HG03039 (cell line): ENCODE measurements at regions not wholly inside any gene's neighbourhood (a gene's known extent, or its start where the extent isn't known, plus 50 kb on each side); places are given as distances from the start of the nearest gene placed in this dataset.

Experiments used
- ATAC-seq: cut with Tn5 transposase; IDR thresholded peaks from one replicate; pipeline ENCODE4 v1.9.1; 2021; ENCODE audit warnings: mild to moderate bottlenecking, moderate library complexity; ENCODE audit not compliant: unreplicated experiment

GRCh38 chr3:102078854-102079808, 229.8 kb downstream of the NFKBIZ start:
- ATAC-seq, result no peak

- no peak for ATAC-seq
These were observed 230.5 kb downstream of the NFKBIZ start for GRCh38 chr3:102079809-102080197.

- no peak for ATAC-seq
These were observed 232.4 kb downstream of the NFKBIZ start for GRCh38 chr3:102081572-102082289.

- ATAC-seq, result no peak
These were observed 234.2 kb downstream of the NFKBIZ start for GRCh38 chr3:102083473-102083872.

GRCh38 chr3:102084006-102084405, 234.7 kb downstream of the NFKBIZ start:
- ATAC-seq, result no peak

GRCh38 chr3:102084704-102085103, 235.4 kb downstream of the NFKBIZ start:
- ATAC-seq, result no peak

- no peak for ATAC-seq
These were observed 236.3 kb downstream of the NFKBIZ start for GRCh38 chr3:102085431-102086176.

- ATAC-seq, result no peak
These were observed 237.9 kb downstream of the NFKBIZ start for GRCh38 chr3:102087236-102087635.

- no peak for ATAC-seq
These were observed 239.9 kb downstream of the NFKBIZ start for GRCh38 chr3:102089239-102089638.

GRCh38 chr3:102089904-102090720, 240.8 kb downstream of the NFKBIZ start:
- no peak for ATAC-seq

- ATAC-seq, result no peak
These were observed 241.4 kb downstream of the NFKBIZ start for GRCh38 chr3:102090721-102091045.

GRCh38 chr3:102091358-102091757, 242.0 kb downstream of the NFKBIZ start:
- no peak for ATAC-seq

GRCh38 chr3:102092617-102093466, 243.5 kb downstream of the NFKBIZ start:
- no peak for ATAC-seq

- no peak for ATAC-seq
These were observed 245.2 kb downstream of the NFKBIZ start for GRCh38 chr3:102094506-102094905.

GRCh38 chr3:102095383-102095782, 246.1 kb downstream of the NFKBIZ start:
- ATAC-seq, result no peak

- ATAC-seq, result no peak
These were observed 246.8 kb downstream of the NFKBIZ start for GRCh38 chr3:102096066-102096465.

- ATAC-seq, result no peak
These were observed 249.0 kb downstream of the NFKBIZ start for GRCh38 chr3:102098130-102098885.

- no peak for ATAC-seq
These were observed 250.6 kb downstream of the NFKBIZ start for GRCh38 chr3:102099913-102100312.

- no peak for ATAC-seq
These were observed 253.1 kb downstream of the NFKBIZ start for GRCh38 chr3:102102394-102102793.
